ENCODE measurements at regions not wholly inside any gene's neighbourhood (a gene's known extent, or its start where the extent isn't known, plus 50 kb on each side); places are given as distances from the start of the nearest gene placed in this dataset.

DNA sequence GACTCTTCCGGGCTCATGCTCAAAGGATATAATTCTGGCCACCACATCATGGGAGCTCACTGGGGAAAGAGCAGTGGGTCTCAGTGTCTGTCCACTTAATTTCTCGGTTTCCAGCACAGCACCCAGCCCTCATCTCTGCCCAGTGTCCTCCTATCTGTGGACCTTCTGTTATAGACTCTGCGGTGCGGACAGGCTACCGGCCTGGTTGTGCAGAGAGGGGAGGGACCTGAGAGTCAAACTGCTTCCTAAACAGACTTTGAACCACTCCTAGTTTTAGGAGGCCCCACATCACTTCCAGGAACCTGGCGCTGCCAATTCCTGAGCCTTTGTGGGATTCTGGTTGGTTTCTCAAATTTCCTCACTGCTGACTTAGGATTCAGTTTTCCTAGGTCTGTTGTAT, 59.8 kb upstream of the MED4 start:
- no peaks in the 10 kb centered on the region for H3K36me3 ChIP-seq (ENCODE audit: control insufficient read depth, low read length)
- no peaks in the 10 kb centered on the region for H3K27me3 ChIP-seq (ENCODE audit: control insufficient read depth, low read length)
- no peaks in the 10 kb centered on the region for H4K20me1 ChIP-seq (ENCODE audit: control insufficient read depth, insufficient read depth, low read depth, low read length)
- no peaks in the 10 kb centered on the region for H3K9me2 ChIP-seq (replicated peaks; ENCODE audit: control insufficient read depth, low read length)
- H3K4me3 ChIP-seq (ENCODE audit: low read length), result no peak overlapping the region
- no peaks in the 10 kb centered on the region for H3K9me3 ChIP-seq (ENCODE audit: control insufficient read depth, insufficient read depth, low read length)
- H3K4me2 ChIP-seq (ENCODE audit: low read length), result no peak overlapping the region
- H3F3A ChIP-seq (ENCODE audit: control insufficient read depth, insufficient read depth), result no peaks in the 10 kb centered on the region
- TF ChIP-seq EZH2phosphoT487 (IDR thresholded peaks at IDR 0.05; ENCODE audit: borderline replicate concordance, low read length), result no peak
- TF ChIP-seq, protein P1, sequence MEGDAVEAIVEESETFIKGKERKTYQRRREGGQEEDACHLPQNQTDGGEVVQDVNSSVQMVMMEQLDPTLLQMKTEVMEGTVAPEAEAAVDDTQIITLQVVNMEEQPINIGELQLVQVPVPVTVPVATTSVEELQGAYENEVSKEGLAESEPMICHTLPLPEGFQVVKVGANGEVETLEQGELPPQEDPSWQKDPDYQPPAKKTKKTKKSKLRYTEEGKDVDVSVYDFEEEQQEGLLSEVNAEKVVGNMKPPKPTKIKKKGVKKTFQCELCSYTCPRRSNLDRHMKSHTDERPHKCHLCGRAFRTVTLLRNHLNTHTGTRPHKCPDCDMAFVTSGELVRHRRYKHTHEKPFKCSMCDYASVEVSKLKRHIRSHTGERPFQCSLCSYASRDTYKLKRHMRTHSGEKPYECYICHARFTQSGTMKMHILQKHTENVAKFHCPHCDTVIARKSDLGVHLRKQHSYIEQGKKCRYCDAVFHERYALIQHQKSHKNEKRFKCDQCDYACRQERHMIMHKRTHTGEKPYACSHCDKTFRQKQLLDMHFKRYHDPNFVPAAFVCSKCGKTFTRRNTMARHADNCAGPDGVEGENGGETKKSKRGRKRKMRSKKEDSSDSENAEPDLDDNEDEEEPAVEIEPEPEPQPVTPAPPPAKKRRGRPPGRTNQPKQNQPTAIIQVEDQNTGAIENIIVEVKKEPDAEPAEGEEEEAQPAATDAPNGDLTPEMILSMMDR (IDR thresholded peaks at IDR 0.05; ENCODE audit: low read depth, low read length, poor library complexity, severe bottlenecking), result no peak
- peaks cover 12% of the 10 kb centered on the region for H3K4me1 ChIP-seq (ENCODE audit: control insufficient read depth, low read length)
- H3K27ac ChIP-seq (ENCODE audit: low read depth, low read length), result no peak overlapping the region
- no peaks in the 10 kb centered on the region for H3K79me2 ChIP-seq (ENCODE audit: control insufficient read depth, low read length)

DNA sequence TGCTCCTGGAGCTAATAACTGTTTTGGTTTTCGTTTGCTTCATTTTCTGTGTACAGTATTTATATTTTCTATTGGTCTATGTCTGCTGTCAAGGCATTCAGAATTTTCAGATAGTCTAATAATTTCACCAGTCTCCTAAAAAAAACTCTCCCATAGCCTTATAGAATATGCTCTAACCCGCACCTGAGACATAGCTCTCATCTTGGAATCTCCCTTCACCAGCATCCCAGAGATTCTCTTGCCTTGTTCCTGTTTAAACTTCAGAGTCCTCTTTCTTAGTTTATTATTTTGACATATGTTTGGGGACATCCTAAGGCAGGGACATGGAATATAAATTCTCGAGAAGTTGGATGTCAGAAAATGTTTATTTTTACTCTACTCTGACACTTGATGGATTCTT, 58.3 kb upstream of the MED4 start:
- H3K4me1 ChIP-seq (ENCODE audit: control insufficient read depth, low read length), result peaks cover 9% of the 10 kb centered on the region
- TF ChIP-seq EZH2phosphoT487 (IDR thresholded peaks at IDR 0.05; ENCODE audit: borderline replicate concordance, low read length), result no peak
- TF ChIP-seq, protein P1 (IDR thresholded peaks at IDR 0.05; ENCODE audit: low read depth, low read length, poor library complexity, severe bottlenecking), result no peak
- no peak overlapping the region for H3K4me3 ChIP-seq (ENCODE audit: low read length)
- no peaks in the 10 kb centered on the region for H3K9me2 ChIP-seq (replicated peaks; ENCODE audit: control insufficient read depth, low read length)
- H4K20me1 ChIP-seq (ENCODE audit: control insufficient read depth, insufficient read depth, low read depth, low read length), result no peaks in the 10 kb centered on the region
- H3K27me3 ChIP-seq (ENCODE audit: control insufficient read depth, low read length), result no peaks in the 10 kb centered on the region
- no peak overlapping the region for H3K27ac ChIP-seq (ENCODE audit: low read depth, low read length)
- H3K79me2 ChIP-seq (ENCODE audit: control insufficient read depth, low read length), result no peaks in the 10 kb centered on the region
- H3K36me3 ChIP-seq (ENCODE audit: control insufficient read depth, low read length), result no peaks in the 10 kb centered on the region
- no peak overlapping the region for H3K4me2 ChIP-seq (ENCODE audit: low read length)
- no peaks in the 10 kb centered on the region for H3K9me3 ChIP-seq (ENCODE audit: control insufficient read depth, insufficient read depth, low read length)
- H3F3A ChIP-seq (ENCODE audit: control insufficient read depth, insufficient read depth), result no peaks in the 10 kb centered on the region

DNA sequence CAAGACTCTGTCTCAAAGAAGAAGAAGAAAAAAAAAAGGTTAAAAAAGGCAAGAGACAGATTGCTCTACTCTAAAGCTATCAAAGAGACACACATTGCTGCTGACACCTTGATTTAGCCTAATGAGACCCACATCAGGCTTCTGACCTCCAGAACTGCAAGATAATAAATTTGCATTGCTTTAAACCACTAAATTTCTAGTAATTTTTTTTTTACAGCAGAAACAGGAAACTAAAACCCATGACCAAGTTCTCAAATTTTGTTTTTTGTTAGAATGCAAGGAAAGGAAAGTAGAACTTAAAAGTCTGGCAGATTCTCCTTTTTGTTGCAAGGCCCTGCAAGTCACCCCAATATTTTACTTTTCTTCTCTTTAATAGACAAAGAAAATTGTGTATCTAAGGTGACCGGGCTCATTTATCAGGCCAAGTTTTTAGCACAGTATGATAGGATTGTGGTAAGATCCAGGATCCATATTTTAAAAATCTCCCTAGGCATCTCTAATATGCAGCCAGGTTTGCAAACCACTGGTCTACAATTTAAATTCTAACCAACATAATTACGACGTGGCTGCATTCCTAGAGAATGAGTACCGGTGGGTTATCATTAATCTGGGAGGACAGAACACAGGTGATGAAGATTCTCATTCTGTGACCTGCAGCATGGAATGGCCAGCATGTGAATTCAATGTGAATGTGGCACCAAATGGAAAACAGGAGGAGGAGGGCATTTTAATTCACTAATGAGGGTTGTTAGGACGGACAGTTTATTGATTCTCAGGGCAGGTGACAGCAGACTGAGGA, 56.7 kb upstream of the MED4 start:
- Histone ChIP-seq H3K4me3 (ENCODE audit: low read length) (no peak overlapping the region), H3K36me3 (ENCODE audit: control insufficient read depth, low read length) (no peaks in the 10 kb centered on the region), H3K27ac (ENCODE audit: low read depth, low read length) (no peak overlapping the region), H3K4me1 (ENCODE audit: control insufficient read depth, low read length) (peaks cover 5% of the 10 kb centered on the region), H3K9me3 (ENCODE audit: control insufficient read depth, insufficient read depth, low read length) (no peaks in the 10 kb centered on the region), H3K27me3 (ENCODE audit: control insufficient read depth, low read length) (no peaks in the 10 kb centered on the region), H3K79me2 (ENCODE audit: control insufficient read depth, low read length) (no peaks in the 10 kb centered on the region), H3K9me2 (replicated peaks; ENCODE audit: control insufficient read depth, low read length) (no peaks in the 10 kb centered on the region), H3K4me2 (ENCODE audit: low read length) (no peak overlapping the region), H4K20me1 (ENCODE audit: control insufficient read depth, insufficient read depth, low read depth, low read length) (no peaks in the 10 kb centered on the region), H3F3A (ENCODE audit: control insufficient read depth, insufficient read depth) (no peaks in the 10 kb centered on the region)
- TF ChIP-seq EZH2phosphoT487 (IDR thresholded peaks at IDR 0.05; ENCODE audit: borderline replicate concordance, low read length), result no peak
- TF ChIP-seq, protein P1 (IDR thresholded peaks at IDR 0.05; ENCODE audit: low read depth, low read length, poor library complexity, severe bottlenecking), result no peak

All from DOHH2 (cell line).